GM23338 (cell line): ENCODE measurements at regions not wholly inside any gene's neighbourhood (a gene's known extent, or its start where the extent isn't known, plus 50 kb on each side); places are given as distances from the start of the nearest gene placed in this dataset.

ENCODE experiments used
- ATAC-seq: fragments of 200-7000 bp; cut with Tn5 transposase; 3 replicates; pipeline ENCODE4 v1.9.1; 2020
- DNase-seq: peaks from one replicate; pipeline ENCODE4 v3.0.0-alpha.2; 2015; ENCODE audit warnings: low spot score
- H2AFZ ChIP-seq: fragments of 200-600 bp; sonication (generic); 2 replicates; pipeline ENCODE4 v1.8.0; 2016; ENCODE audit warnings: antibody characterized with exemption, mild to moderate bottlenecking, moderate library complexity
- H3F3A ChIP-seq: fragments of 200-600 bp; sonication (generic); replicated peaks from 2 replicates; pipeline ENCODE4 v1.8.0; 2017; ENCODE audit warnings: antibody characterized with exemption, mixed run types, low read depth
- H3K27ac ChIP-seq: fragments of 200-600 bp; sonication (generic); 2 replicates; pipeline ENCODE4 v1.6.1; 2016; ENCODE audit warnings: low read depth
- H3K27me3 ChIP-seq: fragments of 200-600 bp; sonication (generic); 2 replicates; pipeline ENCODE4 v1.8.0; 2016; ENCODE audit warnings: mild to moderate bottlenecking, mixed run types, moderate library complexity; ENCODE audit not compliant: insufficient read depth
- H3K36me3 ChIP-seq: fragments of 200-600 bp; sonication (generic); 2 replicates; pipeline ENCODE4 v1.8.0; 2016; ENCODE audit warnings: mild to moderate bottlenecking; ENCODE audit not compliant: insufficient read depth
- H3K4me1 ChIP-seq: fragments of 200-600 bp; sonication (generic); 2 replicates; pipeline ENCODE4 v1.8.0; 2016; ENCODE audit warnings: mild to moderate bottlenecking, moderate library complexity; ENCODE audit not compliant: insufficient read depth
- H3K4me2 ChIP-seq: fragments of 200-600 bp; sonication (generic); 2 replicates; pipeline ENCODE4 v1.7.1; 2017; ENCODE audit warnings: mixed run types
- H3K4me3 ChIP-seq: fragments of 200-600 bp; sonication (generic); 2 replicates; pipeline ENCODE4 v1.6.1; 2016; ENCODE audit warnings: mixed run types
- H3K79me2 ChIP-seq: fragments of 200-600 bp; sonication (generic); replicated peaks from 2 replicates; pipeline ENCODE4 v1.8.0; 2017; ENCODE audit warnings: mild to moderate bottlenecking; ENCODE audit not compliant: insufficient read depth
- H3K9me2 ChIP-seq: fragments of 200-600 bp; sonication (generic); 2 replicates; pipeline ENCODE4 v1.8.0; 2017; ENCODE audit not compliant: insufficient read depth
- H4K20me1 ChIP-seq: fragments of 200-600 bp; sonication (generic); replicated peaks from 2 replicates; pipeline ENCODE4 v1.8.0; 2017; ENCODE audit warnings: mild to moderate bottlenecking; ENCODE audit not compliant: insufficient read depth
- H3K27ac Mint-ChIP-seq: 2 replicates; pipeline ENCODE4 v1.8.0; 2020; ENCODE audit warnings: inconsistent platforms, mild to moderate bottlenecking, moderate library complexity, mixed read lengths
- H3K27me3 Mint-ChIP-seq: 3 replicates; pipeline ENCODE4 v1.8.0; 2022; ENCODE audit warnings: low read depth, mild to moderate bottlenecking, moderate library complexity, mixed read lengths, inconsistent platforms; ENCODE audit not compliant: insufficient read depth, poor library complexity
- H3K36me3 Mint-ChIP-seq: 3 replicates; pipeline ENCODE4 v1.8.0; 2021; ENCODE audit warnings: low read depth, mild to moderate bottlenecking, inconsistent platforms, moderate library complexity, mixed read lengths
- H3K4me1 Mint-ChIP-seq: 3 replicates; pipeline ENCODE4 v1.8.0; 2020; ENCODE audit warnings: mild to moderate bottlenecking, inconsistent platforms, mixed read lengths
- H3K4me3 Mint-ChIP-seq: 3 replicates; pipeline ENCODE4 v1.8.0; 2021; ENCODE audit warnings: moderate library complexity, mild to moderate bottlenecking, inconsistent platforms, mixed read lengths
- H3K9me3 Mint-ChIP-seq: 3 replicates; pipeline ENCODE4 v1.8.0; 2020; ENCODE audit warnings: moderate library complexity, mild to moderate bottlenecking, inconsistent platforms, mixed read lengths
- ETS1 ChIP-seq: IDR thresholded peaks from 2 replicates; pipeline ENCODE4 v1.6.1; 2016; ENCODE audit warnings: antibody characterized with exemption
- EZH2phosphoT487 ChIP-seq: fragments of 200-600 bp; sonication (generic); IDR thresholded peaks from one replicate; pipeline ENCODE4 v1.8.1; 2018; ENCODE audit warnings: antibody characterized with exemption; ENCODE audit not compliant: unreplicated experiment
- JUNB ChIP-seq: IDR thresholded peaks from one replicate; pipeline ENCODE4 v1.6.1; 2016; ENCODE audit warnings: antibody characterized with exemption; ENCODE audit not compliant: unreplicated experiment
- POLR2AphosphoS5 ChIP-seq: IDR thresholded peaks from 2 replicates; pipeline ENCODE4 v1.6.1; 2016; ENCODE audit warnings: antibody characterized with exemption, low read depth
- ZNF114 ChIP-seq: fragments of 250-450 bp; sonication (Bioruptor Pico); IDR thresholded peaks from 2 replicates; pipeline ENCODE4 v1.5.0; 2020; ENCODE audit warnings: mild to moderate bottlenecking, moderate library complexity
- TF ChIP-seq, protein P1 (sequence below): IDR thresholded peaks from one replicate; pipeline ENCODE4 v1.6.1; 2018; ENCODE audit warnings: antibody characterized with exemption; ENCODE audit not compliant: unreplicated experiment
- TF ChIP-seq, protein P2 (sequence below): fragments of 250-450 bp; sonication (Bioruptor Pico); IDR thresholded peaks from 2 replicates; pipeline ENCODE4 v1.5.0; 2020; ENCODE audit warnings: mild to moderate bottlenecking, moderate library complexity

GRCh38 chr18:64488698-64489097, 339.8 kb upstream of the LINC00305 start:
- H3K27me3 ChIP-seq = no peaks in the 10 kb centered on the region
- Mint-ChIP-seq H3K27ac (no peak overlapping the region), H3K4me3 (no peak overlapping the region), H3K36me3 (no peaks in the 10 kb centered on the region), H3K9me3 (no peaks in the 10 kb centered on the region), H3K27me3 (no peaks in the 10 kb centered on the region), H3K4me1 (no peaks in the 10 kb centered on the region)
- no peaks in the 10 kb centered on the region for H3F3A ChIP-seq
- no peaks in the 10 kb centered on the region for H3K79me2 ChIP-seq
- DNase-seq (no peak), ATAC-seq (no peak)
- H4K20me1 ChIP-seq = no peaks in the 10 kb centered on the region
- H3K4me1 ChIP-seq = no peaks in the 10 kb centered on the region
- no peak overlapping the region for H2AFZ ChIP-seq
- no peak overlapping the region for H3K4me3 ChIP-seq
- H3K9me2 ChIP-seq = no peaks in the 10 kb centered on the region
- TF ChIP-seq, protein P1, sequence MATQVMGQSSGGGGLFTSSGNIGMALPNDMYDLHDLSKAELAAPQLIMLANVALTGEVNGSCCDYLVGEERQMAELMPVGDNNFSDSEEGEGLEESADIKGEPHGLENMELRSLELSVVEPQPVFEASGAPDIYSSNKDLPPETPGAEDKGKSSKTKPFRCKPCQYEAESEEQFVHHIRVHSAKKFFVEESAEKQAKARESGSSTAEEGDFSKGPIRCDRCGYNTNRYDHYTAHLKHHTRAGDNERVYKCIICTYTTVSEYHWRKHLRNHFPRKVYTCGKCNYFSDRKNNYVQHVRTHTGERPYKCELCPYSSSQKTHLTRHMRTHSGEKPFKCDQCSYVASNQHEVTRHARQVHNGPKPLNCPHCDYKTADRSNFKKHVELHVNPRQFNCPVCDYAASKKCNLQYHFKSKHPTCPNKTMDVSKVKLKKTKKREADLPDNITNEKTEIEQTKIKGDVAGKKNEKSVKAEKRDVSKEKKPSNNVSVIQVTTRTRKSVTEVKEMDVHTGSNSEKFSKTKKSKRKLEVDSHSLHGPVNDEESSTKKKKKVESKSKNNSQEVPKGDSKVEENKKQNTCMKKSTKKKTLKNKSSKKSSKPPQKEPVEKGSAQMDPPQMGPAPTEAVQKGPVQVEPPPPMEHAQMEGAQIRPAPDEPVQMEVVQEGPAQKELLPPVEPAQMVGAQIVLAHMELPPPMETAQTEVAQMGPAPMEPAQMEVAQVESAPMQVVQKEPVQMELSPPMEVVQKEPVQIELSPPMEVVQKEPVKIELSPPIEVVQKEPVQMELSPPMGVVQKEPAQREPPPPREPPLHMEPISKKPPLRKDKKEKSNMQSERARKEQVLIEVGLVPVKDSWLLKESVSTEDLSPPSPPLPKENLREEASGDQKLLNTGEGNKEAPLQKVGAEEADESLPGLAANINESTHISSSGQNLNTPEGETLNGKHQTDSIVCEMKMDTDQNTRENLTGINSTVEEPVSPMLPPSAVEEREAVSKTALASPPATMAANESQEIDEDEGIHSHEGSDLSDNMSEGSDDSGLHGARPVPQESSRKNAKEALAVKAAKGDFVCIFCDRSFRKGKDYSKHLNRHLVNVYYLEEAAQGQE = no peak
- TF ChIP-seq JUNB = no peak
- TF ChIP-seq EZH2phosphoT487 = no peak
- TF ChIP-seq, protein P2, sequence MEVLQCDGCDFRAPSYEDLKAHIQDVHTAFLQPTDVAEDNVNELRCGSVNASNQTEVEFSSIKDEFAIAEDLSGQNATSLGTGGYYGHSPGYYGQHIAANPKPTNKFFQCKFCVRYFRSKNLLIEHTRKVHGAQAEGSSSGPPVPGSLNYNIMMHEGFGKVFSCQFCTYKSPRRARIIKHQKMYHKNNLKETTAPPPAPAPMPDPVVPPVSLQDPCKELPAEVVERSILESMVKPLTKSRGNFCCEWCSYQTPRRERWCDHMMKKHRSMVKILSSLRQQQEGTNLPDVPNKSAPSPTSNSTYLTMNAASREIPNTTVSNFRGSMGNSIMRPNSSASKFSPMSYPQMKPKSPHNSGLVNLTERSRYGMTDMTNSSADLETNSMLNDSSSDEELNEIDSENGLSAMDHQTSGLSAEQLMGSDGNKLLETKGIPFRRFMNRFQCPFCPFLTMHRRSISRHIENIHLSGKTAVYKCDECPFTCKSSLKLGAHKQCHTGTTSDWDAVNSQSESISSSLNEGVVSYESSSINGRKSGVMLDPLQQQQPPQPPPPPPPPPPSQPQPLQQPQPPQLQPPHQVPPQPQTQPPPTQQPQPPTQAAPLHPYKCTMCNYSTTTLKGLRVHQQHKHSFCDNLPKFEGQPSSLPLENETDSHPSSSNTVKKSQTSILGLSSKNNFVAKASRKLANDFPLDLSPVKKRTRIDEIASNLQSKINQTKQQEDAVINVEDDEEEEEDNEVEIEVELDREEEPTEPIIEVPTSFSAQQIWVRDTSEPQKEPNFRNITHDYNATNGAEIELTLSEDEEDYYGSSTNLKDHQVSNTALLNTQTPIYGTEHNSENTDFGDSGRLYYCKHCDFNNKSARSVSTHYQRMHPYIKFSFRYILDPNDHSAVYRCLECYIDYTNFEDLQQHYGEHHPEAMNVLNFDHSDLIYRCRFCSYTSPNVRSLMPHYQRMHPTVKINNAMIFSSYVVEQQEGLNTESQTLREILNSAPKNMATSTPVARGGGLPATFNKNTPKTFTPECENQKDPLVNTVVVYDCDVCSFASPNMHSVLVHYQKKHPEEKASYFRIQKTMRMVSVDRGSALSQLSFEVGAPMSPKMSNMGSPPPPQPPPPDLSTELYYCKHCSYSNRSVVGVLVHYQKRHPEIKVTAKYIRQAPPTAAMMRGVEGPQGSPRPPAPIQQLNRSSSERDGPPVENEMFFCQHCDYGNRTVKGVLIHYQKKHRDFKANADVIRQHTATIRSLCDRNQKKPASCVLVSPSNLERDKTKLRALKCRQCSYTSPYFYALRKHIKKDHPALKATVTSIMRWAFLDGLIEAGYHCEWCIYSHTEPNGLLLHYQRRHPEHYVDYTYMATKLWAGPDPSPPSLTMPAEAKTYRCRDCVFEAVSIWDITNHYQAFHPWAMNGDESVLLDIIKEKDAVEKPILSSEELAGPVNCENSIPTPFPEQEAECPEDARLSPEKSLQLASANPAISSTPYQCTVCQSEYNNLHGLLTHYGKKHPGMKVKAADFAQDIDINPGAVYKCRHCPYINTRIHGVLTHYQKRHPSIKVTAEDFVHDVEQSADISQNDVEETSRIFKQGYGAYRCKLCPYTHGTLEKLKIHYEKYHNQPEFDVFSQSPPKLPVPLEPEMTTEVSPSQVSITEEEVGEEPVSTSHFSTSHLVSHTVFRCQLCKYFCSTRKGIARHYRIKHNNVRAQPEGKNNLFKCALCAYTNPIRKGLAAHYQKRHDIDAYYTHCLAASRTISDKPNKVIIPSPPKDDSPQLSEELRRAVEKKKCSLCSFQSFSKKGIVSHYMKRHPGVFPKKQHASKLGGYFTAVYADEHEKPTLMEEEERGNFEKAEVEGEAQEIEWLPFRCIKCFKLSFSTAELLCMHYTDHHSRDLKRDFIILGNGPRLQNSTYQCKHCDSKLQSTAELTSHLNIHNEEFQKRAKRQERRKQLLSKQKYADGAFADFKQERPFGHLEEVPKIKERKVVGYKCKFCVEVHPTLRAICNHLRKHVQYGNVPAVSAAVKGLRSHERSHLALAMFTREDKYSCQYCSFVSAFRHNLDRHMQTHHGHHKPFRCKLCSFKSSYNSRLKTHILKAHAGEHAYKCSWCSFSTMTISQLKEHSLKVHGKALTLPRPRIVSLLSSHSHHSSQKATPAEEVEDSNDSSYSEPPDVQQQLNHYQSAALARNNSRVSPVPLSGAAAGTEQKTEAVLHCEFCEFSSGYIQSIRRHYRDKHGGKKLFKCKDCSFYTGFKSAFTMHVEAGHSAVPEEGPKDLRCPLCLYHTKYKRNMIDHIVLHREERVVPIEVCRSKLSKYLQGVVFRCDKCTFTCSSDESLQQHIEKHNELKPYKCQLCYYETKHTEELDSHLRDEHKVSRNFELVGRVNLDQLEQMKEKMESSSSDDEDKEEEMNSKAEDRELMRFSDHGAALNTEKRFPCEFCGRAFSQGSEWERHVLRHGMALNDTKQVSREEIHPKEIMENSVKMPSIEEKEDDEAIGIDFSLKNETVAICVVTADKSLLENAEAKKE = no peak
- TF ChIP-seq ZNF114 (CRISPR knock-in tag) = no peak
- no peak for TF ChIP-seq ETS1
- TF ChIP-seq POLR2AphosphoS5 = no peak
- no peak overlapping the region for H3K27ac ChIP-seq
- H3K36me3 ChIP-seq = no peaks in the 10 kb centered on the region
- no peak overlapping the region for H3K4me2 ChIP-seq
